Esophagus muscularis mucosa (tissue), 3 donors: ENCODE measurements at regions not wholly inside any gene's neighbourhood (a gene's known extent, or its start where the extent isn't known, plus 50 kb on each side); places are given as distances from the start of the nearest gene placed in this dataset.
"Not testable (repeated sequence)": the region's sequence is repeated elsewhere in the genome, so short reads cannot be mapped to it uniquely, and the experiment has no call there.

Experiments used
- POLR2A ChIP-seq: fragments of 450-650 bp; IDR thresholded peaks from one replicate; pipeline ENCODE4 v1.6.1; 2017; ENCODE audit warnings: antibody characterized with exemption, moderate library complexity, mild to moderate bottlenecking, low read depth
- POLR2AphosphoS5 ChIP-seq, 2 donors: sonication (generic); formaldehyde crosslinking; IDR thresholded peaks; one replicate each; pipeline ENCODE4 v1.6.1; 2017; ENCODE audit warnings: antibody characterized with exemption in 2 of 2
- TF ChIP-seq, protein P1 (sequence below), 3 experiments: fragments of 200-600 bp in 2 of 3; fragments of 450-650 bp in 1 of 3; sonication (generic) in 2 of 3; IDR thresholded peaks; one replicate each; pipeline ENCODE4 v1.5.1; 2017 to 2019; ENCODE audit warnings: antibody characterized with exemption in 3 of 3, mild to moderate bottlenecking in 2 of 3, moderate library complexity in 1 of 3

- TF ChIP-seq, protein P1, sequence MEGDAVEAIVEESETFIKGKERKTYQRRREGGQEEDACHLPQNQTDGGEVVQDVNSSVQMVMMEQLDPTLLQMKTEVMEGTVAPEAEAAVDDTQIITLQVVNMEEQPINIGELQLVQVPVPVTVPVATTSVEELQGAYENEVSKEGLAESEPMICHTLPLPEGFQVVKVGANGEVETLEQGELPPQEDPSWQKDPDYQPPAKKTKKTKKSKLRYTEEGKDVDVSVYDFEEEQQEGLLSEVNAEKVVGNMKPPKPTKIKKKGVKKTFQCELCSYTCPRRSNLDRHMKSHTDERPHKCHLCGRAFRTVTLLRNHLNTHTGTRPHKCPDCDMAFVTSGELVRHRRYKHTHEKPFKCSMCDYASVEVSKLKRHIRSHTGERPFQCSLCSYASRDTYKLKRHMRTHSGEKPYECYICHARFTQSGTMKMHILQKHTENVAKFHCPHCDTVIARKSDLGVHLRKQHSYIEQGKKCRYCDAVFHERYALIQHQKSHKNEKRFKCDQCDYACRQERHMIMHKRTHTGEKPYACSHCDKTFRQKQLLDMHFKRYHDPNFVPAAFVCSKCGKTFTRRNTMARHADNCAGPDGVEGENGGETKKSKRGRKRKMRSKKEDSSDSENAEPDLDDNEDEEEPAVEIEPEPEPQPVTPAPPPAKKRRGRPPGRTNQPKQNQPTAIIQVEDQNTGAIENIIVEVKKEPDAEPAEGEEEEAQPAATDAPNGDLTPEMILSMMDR (IDR thresholded peaks at IDR 0.05), result not testable (repeated sequence)
- TF ChIP-seq POLR2AphosphoS5 (IDR thresholded peaks at IDR 0.05); POLR2A: not testable (repeated sequence)
Observed at GRCh38 chr17:21770466-21771446, 78.4 kb downstream of the KCNJ18 start.
